Stimulated activated CD4-positive, alpha-beta T cell treated with anti-CD3 and anti-CD28 coated beads, Interleukin-15, amount 100 ng/mL, for 1 hour (primary cell): ENCODE measurements at regions not wholly inside any gene's neighbourhood (a gene's known extent, or its start where the extent isn't known, plus 50 kb on each side); places are given as distances from the start of the nearest gene placed in this dataset.
"Not testable (repeated sequence)": the region's sequence is repeated elsewhere in the genome, so short reads cannot be mapped to it uniquely, and the experiment has no call there.

Source experiments
- DNase-seq, 2 donors: peaks; one replicate each; pipeline ENCODE4 v3.0.0-alpha.2; 2020; ENCODE audit warnings: low read depth in 1 of 2, low spot score in 1 of 2

DNA sequence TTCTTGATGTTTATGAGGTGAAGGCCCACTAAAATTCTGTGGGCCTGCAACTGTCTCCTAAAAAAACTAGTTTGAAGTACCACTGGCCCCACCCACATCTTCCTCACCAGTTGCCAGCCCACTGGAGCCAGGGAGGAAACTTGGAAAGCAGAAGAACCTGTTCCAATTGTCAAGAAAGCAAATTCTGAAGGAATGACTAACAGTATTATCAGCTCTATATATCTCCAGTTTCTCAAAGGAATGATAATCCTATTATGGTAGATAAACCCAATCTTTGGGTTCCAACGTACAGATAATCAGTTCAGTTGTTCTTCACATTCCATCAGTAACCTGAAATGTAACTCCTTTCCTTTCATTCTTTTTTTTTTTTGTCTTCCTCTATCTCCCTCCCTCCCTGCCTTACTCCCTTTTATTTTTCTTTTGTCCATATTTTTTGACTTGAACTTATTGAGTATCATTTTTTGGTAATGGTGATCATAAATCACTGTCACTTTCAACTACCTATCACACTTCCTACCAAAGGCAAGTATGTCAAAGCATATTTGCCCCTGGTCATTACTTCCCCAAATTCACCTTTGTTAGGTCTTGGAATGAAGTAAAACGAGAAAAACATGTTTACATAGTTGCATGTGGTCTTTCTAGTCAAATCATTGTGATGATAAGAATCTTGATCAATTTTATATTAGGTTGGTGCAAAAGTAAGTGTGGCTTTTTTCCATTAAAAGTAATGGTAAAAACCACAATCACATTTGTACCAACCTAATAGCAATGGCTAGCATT is 943.4 kb downstream of the TTLL7 start:
- no peak for DNase-seq

GRCh38 chr1:83053446-83053845 is 945.5 kb downstream of the TTLL7 start:
- no peak for DNase-seq

DNA sequence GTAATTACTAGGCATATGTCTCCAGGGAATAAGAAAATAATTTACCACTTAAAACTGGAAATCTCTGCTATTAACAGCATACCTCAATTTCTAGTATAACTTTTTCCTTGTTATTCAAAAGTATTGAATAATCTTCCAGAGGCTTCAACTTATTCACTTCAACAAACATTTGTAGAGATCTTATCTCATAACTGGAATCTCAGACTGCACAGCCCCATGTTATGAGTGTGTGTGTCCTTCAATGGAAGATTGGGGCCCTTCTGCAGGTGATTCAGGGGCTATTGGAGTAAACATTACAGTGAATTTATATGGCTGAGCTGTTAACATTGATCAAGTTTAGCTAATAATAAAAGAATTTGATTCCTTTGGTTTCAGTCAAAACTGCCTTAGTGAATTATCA is 946.1 kb downstream of the TTLL7 start:
- no peak for DNase-seq

DNA sequence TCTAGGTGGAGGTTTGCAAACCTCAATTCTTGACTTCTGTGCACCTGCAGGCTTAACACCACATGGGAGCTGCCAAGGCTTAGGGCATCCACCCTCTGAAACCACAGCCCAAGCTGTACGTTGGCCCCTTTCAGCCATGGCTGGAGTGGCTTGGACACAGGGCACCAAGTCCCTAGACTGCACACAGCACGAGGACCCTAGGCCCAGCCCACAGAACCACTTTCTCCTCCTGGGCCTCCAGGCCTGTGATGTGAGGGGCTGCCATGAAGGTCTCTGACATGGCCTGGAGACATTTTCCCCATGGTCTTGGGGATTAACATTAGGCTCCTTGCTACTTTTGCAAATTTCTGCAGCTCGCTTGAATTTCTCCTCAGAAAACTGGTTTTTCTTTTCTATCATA is 947.9 kb downstream of the TTLL7 start:
- DNase-seq = not testable (repeated sequence)

GRCh38 chr1:83043244-83043643 is 955.7 kb downstream of the TTLL7 start:
- no peak for DNase-seq

GRCh38 chr1:83039091-83039490 is 959.8 kb downstream of the TTLL7 start:
- not testable (repeated sequence) for DNase-seq

- no peak for DNase-seq
These were observed 964.1 kb downstream of the TTLL7 start for GRCh38 chr1:83034851-83035250.

- no peak for DNase-seq
These were observed 965.2 kb downstream of the TTLL7 start for GRCh38 chr1:83033682-83034081.

GRCh38 chr1:83029916-83030315 is 969.0 kb downstream of the TTLL7 start:
- DNase-seq = no peak

DNA sequence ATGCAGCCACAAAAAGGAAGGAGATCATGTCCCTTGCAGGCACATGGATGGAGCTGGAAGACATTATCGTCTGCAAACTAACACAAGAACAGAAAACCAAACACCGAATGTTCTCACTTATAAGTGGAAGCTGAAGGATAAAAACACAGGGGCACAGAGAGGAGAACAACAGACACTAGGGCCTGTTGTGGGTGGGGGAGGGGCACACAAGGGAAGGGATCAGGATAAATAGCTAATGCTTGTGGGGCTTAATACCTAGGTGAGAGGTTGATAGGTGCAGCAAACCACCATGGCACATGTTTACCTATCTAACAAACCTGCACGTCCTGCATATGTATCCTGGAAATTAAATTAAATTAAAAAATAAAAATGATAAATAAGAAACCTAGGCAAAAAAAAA is 969.9 kb downstream of the TTLL7 start:
- no peak for DNase-seq

DNA sequence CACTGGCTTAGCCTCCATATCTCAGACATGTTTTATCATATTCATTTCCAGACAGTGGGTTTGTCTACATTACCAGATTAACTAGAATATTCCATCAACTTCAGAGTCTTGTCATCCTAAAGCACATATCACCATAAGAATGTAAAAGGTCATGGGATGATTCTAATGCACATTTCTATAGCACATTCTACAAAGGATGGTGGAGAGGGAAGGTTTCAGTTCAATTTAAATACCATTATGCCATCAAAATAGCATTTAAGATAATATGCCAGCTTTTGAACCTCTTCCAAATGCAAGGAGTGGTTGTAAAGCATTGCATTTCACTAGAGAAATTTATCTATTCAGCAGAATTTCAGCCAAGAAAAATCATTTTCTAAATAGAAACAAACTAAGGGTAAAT is 970.5 kb downstream of the TTLL7 start:
- no peak for DNase-seq

- DNase-seq = no peak
These were observed 971.4 kb downstream of the TTLL7 start for GRCh38 chr1:83027511-83027910.

DNA sequence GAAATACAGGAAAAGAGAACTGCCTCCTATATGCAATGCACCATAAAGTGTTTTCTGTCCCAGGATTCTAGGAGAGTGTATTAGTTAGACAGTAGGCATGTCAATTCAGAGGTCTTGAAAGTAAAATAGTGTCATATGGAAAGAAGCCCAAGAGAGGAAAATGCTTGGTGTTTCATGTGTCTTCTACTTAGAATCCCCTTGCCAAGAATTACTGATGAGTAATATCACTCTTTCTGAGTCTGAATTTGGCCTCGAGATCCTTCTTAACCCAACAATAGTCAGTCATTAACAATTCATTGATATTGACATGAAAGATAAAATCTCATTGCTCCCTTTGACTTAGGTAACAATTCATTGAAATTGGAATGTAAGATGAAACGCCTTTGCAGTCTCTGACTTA is 972.2 kb downstream of the TTLL7 start:
- no peak for DNase-seq

DNA sequence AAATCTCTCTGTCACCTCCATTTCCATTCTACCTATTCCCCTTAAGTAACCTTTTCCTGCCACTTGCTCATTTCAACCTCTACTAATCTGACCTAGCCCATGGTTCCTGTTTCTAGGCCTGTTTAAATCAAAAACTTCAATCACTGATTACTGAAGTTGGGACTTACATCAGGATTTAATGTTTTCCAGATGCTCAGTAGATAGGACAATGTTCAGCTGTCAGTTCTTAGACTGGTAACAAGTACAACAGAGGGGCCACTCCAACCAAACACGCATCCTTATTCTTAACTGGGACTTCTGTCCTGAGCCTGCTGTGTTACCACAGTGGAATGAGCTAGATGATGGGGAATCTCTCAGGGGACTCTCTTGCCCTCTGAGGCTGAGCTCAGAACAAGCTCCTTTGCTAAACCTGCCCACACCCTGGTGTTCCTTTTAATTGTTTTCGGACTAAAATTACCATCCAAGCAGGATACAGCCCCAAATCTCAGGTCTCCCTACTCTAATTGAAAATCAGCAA is 974.6 kb downstream of the TTLL7 start:
- DNase-seq = no peak

GRCh38 chr1:83023212-83023611 is 975.7 kb downstream of the TTLL7 start:
- DNase-seq = no peak

DNA sequence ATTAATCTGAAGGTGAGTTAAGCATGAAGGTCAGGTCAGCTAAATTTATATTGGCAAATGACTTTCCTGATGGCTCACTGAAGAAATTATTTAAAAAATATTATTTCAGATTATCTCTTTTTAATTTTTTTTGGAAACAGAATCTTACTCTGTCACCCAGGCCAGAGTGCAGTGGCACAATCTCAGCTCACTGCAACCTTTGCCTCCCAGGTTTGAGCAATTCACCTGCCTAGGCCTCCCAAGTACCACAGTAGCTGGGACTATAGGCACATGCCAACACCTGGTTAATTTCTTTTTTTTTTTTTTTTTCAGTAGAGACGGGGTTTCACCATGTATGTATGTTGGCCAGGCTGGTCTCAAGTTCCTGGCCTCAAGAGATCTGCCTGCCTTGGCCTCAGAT is 976.7 kb downstream of the TTLL7 start:
- no peak for DNase-seq

- DNase-seq = no peak
These were observed 981.2 kb downstream of the TTLL7 start for GRCh38 chr1:83017701-83018100.

- DNase-seq = no peak
These were observed 981.7 kb downstream of the TTLL7 start for GRCh38 chr1:83017276-83017675.

GRCh38 chr1:83016354-83016849 is 982.5 kb downstream of the TTLL7 start:
- no peak for DNase-seq

GRCh38 chr1:83015163-83015562 is 983.8 kb downstream of the TTLL7 start:
- DNase-seq = no peak

- DNase-seq = no peak
These were observed 986.0 kb downstream of the TTLL7 start for GRCh38 chr1:83012950-83013349.

DNA sequence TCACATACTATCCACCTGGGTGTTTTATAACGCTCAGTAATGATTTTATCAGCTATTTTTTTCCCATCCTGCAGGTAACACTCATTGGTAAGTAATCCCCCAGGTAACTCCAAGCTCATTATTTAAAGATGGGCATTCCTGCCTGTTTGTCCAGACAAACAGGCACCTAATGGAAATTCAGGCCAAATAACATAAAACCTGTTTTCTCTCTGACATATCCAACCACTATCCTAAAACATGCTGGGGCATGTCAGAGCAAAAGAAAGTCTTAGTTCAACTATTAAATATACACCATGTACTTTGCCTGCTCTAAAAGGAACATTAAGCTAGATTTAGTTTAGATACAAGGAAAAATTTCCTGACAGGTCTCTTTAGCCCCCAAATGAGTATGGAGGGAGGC is 987.7 kb downstream of the TTLL7 start:
- no peak for DNase-seq

GRCh38 chr1:83006271-83006670 is 992.7 kb downstream of the TTLL7 start:
- no peak for DNase-seq
